ENCODE measurements at regions not wholly inside any gene's neighbourhood (a gene's known extent, or its start where the extent isn't known, plus 50 kb on each side); places are given as distances from the start of the nearest gene placed in this dataset.
A peak's percentile ranks its signal among the peaks of the same experiment; 100 is the strongest.

- Histone ChIP-seq H3K4me3 (ENCODE audit: low read depth, low read length) (no peak overlapping the region), H3K27ac (ENCODE audit: extremely low read depth, low read depth, low read length) (no peak overlapping the region), H3K4me1 (ENCODE audit: control insufficient read depth, insufficient read depth, low read length) (no peaks in the 10 kb centered on the region), H3K36me3 (ENCODE audit: control insufficient read depth in 2 of 2, insufficient read depth in 1 of 2, low read length in 2 of 2) (no peaks in the 10 kb centered on the region), H3K9me3 (ENCODE audit: control insufficient read depth, insufficient read depth, low read depth, low read length) (no peaks in the 10 kb centered on the region)
- ChIA-PET POLR2A (no interaction called here), CTCF (interaction anchor here (0.6 to 1.0 kb wide), 5 partner anchors 32 to 827 kb away, joined by 3 to 5 read pairs (median 3); no protein-coding TSS in a partner anchor)
- no peak for TF ChIP-seq SP3 (tag by site-specific recombination; IDR thresholded peaks at IDR 0.05)
- no peak for TF ChIP-seq SCRT1 (tag by site-specific recombination; IDR thresholded peaks at IDR 0.05; ENCODE audit: borderline replicate concordance)
- TF ChIP-seq ZBTB21 (tag by site-specific recombination; IDR thresholded peaks at IDR 0.05) = no peak
- TF ChIP-seq ZNF830 (tag by site-specific recombination; IDR thresholded peaks at IDR 0.05; ENCODE audit: low read depth) = no peak
- no peak for TF ChIP-seq ZNF621 (tag by site-specific recombination; IDR thresholded peaks at IDR 0.05)
- no peak for TF ChIP-seq ZNF530 (tag by site-specific recombination; IDR thresholded peaks at IDR 0.05; ENCODE audit: low read depth)
- TF ChIP-seq ZNF549 (tag by site-specific recombination; IDR thresholded peaks at IDR 0.05) = no peak
- TF ChIP-seq ZNF184 (tag by site-specific recombination; IDR thresholded peaks at IDR 0.05) = no peak
- no peak for TF ChIP-seq ZNF555 (tag by site-specific recombination; conservative IDR thresholded peaks at IDR 0.05)
- TF ChIP-seq KLF8 (tag by site-specific recombination; IDR thresholded peaks at IDR 0.05) = no peak
- no peak for TF ChIP-seq ZNF585B (tag by site-specific recombination; IDR thresholded peaks at IDR 0.05)
- TF ChIP-seq ZNF518A (tag by site-specific recombination; conservative IDR thresholded peaks at IDR 0.05; ENCODE audit: low read depth) = no peak
- TF ChIP-seq ZNF521 (tag by site-specific recombination; IDR thresholded peaks at IDR 0.05) = no peak
- TF ChIP-seq ZNF777 (tag by site-specific recombination; IDR thresholded peaks at IDR 0.05; ENCODE audit: borderline replicate concordance) = no peak
- TF ChIP-seq ZIC2 (tag by site-specific recombination; IDR thresholded peaks at IDR 0.05) = no peak
- TF ChIP-seq ZFHX2 (tag by site-specific recombination; conservative IDR thresholded peaks at IDR 0.05) = peak; percentile 87
- TF ChIP-seq, protein P1, sequence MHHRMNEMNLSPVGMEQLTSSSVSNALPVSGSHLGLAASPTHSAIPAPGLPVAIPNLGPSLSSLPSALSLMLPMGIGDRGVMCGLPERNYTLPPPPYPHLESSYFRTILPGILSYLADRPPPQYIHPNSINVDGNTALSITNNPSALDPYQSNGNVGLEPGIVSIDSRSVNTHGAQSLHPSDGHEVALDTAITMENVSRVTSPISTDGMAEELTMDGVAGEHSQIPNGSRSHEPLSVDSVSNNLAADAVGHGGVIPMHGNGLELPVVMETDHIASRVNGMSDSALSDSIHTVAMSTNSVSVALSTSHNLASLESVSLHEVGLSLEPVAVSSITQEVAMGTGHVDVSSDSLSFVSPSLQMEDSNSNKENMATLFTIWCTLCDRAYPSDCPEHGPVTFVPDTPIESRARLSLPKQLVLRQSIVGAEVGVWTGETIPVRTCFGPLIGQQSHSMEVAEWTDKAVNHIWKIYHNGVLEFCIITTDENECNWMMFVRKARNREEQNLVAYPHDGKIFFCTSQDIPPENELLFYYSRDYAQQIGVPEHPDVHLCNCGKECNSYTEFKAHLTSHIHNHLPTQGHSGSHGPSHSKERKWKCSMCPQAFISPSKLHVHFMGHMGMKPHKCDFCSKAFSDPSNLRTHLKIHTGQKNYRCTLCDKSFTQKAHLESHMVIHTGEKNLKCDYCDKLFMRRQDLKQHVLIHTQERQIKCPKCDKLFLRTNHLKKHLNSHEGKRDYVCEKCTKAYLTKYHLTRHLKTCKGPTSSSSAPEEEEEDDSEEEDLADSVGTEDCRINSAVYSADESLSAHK (tag by site-specific recombination; IDR thresholded peaks at IDR 0.05) = no peak
- no peak for TF ChIP-seq IKZF3 (tag by site-specific recombination; IDR thresholded peaks at IDR 0.05)
- peak; percentile 51 for TF ChIP-seq GLIS1 (tag by site-specific recombination; IDR thresholded peaks at IDR 0.05)
- peak; percentile 78 for TF ChIP-seq EGR2 (tag by site-specific recombination; IDR thresholded peaks at IDR 0.05; ENCODE audit: low read depth)
These were observed 158.2 kb upstream of the MYCN start for GRCh38 chr2:15782009-15782751.
